ENCODE measurements at regions not wholly inside any gene's neighbourhood (a gene's known extent, or its start where the extent isn't known, plus 50 kb on each side); places are given as distances from the start of the nearest gene placed in this dataset.

DNA sequence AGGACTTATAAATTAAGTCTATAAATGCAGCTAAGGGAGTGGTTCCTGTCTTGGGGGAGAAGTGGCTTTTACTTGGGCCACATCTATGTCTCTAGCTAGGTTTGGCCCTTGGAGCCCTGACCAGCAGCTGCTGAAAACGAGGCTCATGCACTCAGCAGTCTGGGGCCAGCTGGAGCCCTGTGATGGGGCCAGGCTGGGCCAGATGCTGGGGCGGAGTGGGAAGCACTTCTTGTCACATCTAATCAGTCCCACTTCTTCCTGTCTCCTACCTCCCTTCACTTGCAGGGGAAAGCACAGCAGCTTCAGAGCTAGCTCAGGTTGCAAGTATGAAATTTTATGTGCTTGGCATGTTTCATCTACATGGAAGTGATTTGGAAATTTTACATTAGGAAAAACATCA is 209.9 kb upstream of the ROPN1 start:
- TF ChIP-seq, protein P1, sequence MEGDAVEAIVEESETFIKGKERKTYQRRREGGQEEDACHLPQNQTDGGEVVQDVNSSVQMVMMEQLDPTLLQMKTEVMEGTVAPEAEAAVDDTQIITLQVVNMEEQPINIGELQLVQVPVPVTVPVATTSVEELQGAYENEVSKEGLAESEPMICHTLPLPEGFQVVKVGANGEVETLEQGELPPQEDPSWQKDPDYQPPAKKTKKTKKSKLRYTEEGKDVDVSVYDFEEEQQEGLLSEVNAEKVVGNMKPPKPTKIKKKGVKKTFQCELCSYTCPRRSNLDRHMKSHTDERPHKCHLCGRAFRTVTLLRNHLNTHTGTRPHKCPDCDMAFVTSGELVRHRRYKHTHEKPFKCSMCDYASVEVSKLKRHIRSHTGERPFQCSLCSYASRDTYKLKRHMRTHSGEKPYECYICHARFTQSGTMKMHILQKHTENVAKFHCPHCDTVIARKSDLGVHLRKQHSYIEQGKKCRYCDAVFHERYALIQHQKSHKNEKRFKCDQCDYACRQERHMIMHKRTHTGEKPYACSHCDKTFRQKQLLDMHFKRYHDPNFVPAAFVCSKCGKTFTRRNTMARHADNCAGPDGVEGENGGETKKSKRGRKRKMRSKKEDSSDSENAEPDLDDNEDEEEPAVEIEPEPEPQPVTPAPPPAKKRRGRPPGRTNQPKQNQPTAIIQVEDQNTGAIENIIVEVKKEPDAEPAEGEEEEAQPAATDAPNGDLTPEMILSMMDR (IDR thresholded peaks at IDR 0.05; ENCODE audit: insufficient read depth, low read length), result no peak
- TF ChIP-seq POLR2AphosphoS5 (IDR thresholded peaks at IDR 0.05; ENCODE audit: low read depth), result no peak
- TF ChIP-seq, protein P2, sequence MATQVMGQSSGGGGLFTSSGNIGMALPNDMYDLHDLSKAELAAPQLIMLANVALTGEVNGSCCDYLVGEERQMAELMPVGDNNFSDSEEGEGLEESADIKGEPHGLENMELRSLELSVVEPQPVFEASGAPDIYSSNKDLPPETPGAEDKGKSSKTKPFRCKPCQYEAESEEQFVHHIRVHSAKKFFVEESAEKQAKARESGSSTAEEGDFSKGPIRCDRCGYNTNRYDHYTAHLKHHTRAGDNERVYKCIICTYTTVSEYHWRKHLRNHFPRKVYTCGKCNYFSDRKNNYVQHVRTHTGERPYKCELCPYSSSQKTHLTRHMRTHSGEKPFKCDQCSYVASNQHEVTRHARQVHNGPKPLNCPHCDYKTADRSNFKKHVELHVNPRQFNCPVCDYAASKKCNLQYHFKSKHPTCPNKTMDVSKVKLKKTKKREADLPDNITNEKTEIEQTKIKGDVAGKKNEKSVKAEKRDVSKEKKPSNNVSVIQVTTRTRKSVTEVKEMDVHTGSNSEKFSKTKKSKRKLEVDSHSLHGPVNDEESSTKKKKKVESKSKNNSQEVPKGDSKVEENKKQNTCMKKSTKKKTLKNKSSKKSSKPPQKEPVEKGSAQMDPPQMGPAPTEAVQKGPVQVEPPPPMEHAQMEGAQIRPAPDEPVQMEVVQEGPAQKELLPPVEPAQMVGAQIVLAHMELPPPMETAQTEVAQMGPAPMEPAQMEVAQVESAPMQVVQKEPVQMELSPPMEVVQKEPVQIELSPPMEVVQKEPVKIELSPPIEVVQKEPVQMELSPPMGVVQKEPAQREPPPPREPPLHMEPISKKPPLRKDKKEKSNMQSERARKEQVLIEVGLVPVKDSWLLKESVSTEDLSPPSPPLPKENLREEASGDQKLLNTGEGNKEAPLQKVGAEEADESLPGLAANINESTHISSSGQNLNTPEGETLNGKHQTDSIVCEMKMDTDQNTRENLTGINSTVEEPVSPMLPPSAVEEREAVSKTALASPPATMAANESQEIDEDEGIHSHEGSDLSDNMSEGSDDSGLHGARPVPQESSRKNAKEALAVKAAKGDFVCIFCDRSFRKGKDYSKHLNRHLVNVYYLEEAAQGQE (IDR thresholded peaks at IDR 0.05; ENCODE audit: insufficient replicate concordance, low read depth), result no peak
